Endothelial cell of umbilical vein (primary cell): ENCODE measurements at regions not wholly inside any gene's neighbourhood (a gene's known extent, or its start where the extent isn't known, plus 50 kb on each side); places are given as distances from the start of the nearest gene placed in this dataset.

Source experiments
- BruUV-seq: library from RNA; stranded (reverse); fragments of 400-500 nt; replicated peaks from 2 replicates; lab custom pipeline; 2021; lab: Mats Ljungman, UMichigan
- CTCF ChIA-PET: fragments of 300-600, 350-600 bp; sonication (Branson Sonifier 250); formaldehyde crosslinking; loops from one replicate; lab custom pipeline; 2021; ENCODE audit warnings: antibody characterized with exemption, inconsistent platforms; lab: Charles Lee
- POLR2A ChIA-PET: fragments of 300-600, 350-600 bp; sonication (Branson Sonifier 250); formaldehyde crosslinking; loops from one replicate; lab custom pipeline; 2021; ENCODE audit warnings: antibody characterized with exemption, inconsistent platforms; lab: Charles Lee
- DNase-seq: peaks from one replicate; pipeline ENCODE4 v3.0.0-alpha.2; 2011; ENCODE audit warnings: low read depth, low spot score
- FAIRE-seq: peaks from 2 replicates; lab custom pipeline; 2011; peaks lifted over from hg19 to GRCh38; lab: Jason Lieb, UNC
- H2AFZ ChIP-seq: 2 replicates; pipeline ENCODE4 v1.6.0; 2012; ENCODE audit warnings: low read depth, low read length, control low read depth, inconsistent platforms
- H3K27ac ChIP-seq: 2 replicates; pipeline ENCODE4 v1.5.1; 2011; ENCODE audit warnings: low read depth, mild to moderate bottlenecking, control low read depth, low read length, moderate library complexity; ENCODE audit not compliant: insufficient read depth
- H3K27me3 ChIP-seq, 2 experiments: 2 replicates each; pipeline versions ENCODE4 v1.6.0 to v1.6.1; 2011; ENCODE audit warnings: low read length in 2 of 2, mixed read lengths in 1 of 2; ENCODE audit not compliant: control insufficient read depth in 2 of 2, insufficient read depth in 2 of 2
- H3K36me3 ChIP-seq, 2 experiments: 2 replicates in 1 of 2; 3 replicates in 1 of 2; pipeline ENCODE4 v1.5.1; 2011; ENCODE audit warnings: low read length in 2 of 2, mild to moderate bottlenecking in 1 of 2, moderate library complexity in 1 of 2; ENCODE audit not compliant: control insufficient read depth in 2 of 2, insufficient read depth in 2 of 2; ENCODE audit errors: extremely low read depth in 1 of 2
- H3K4me1 ChIP-seq: 3 replicates; pipeline ENCODE4 v1.5.1; 2011; ENCODE audit warnings: mild to moderate bottlenecking, low read length; ENCODE audit not compliant: control insufficient read depth, insufficient read depth; ENCODE audit errors: extremely low read depth
- H3K4me2 ChIP-seq: 2 replicates; pipeline ENCODE4 v1.6.1; 2011; ENCODE audit warnings: low read length, control low read depth, mixed read lengths; ENCODE audit not compliant: insufficient read depth
- H3K4me3 ChIP-seq, 3 experiments: fragments of 200-600 bp in 1 of 3; sonication (generic), shearing (Covaris generic) in 1 of 3; replicated peaks in 1 of 3; 2 replicates each; pipeline ENCODE4 v1.5.1; 2011 to 2016; ENCODE audit warnings: control low read depth in 3 of 3, low read length in 3 of 3, mild to moderate bottlenecking in 2 of 3, inconsistent platforms in 1 of 3, low read depth in 1 of 3, moderate library complexity in 1 of 3; ENCODE audit not compliant: insufficient read depth in 1 of 3
- H3K79me2 ChIP-seq: 2 replicates; pipeline ENCODE4 v1.6.0; 2012; ENCODE audit warnings: low read length, inconsistent platforms; ENCODE audit not compliant: control insufficient read depth, insufficient read depth
- H3K9ac ChIP-seq: replicated peaks from 2 replicates; pipeline ENCODE3; 2011; ENCODE audit warnings: low read length, control low read depth; ENCODE audit not compliant: insufficient read depth; ENCODE audit errors: extremely low read depth
- H3K9me1 ChIP-seq: replicated peaks from 3 replicates; pipeline ENCODE4 v1.6.0; 2011; ENCODE audit warnings: mild to moderate bottlenecking, low read length; ENCODE audit not compliant: control insufficient read depth, insufficient read depth; ENCODE audit errors: extremely low read depth
- H3K9me3 ChIP-seq: replicated peaks from 2 replicates; pipeline ENCODE4 v1.5.1; 2012; ENCODE audit warnings: low read length, inconsistent platforms; ENCODE audit not compliant: control insufficient read depth, insufficient read depth
- H4K20me1 ChIP-seq: replicated peaks from 2 replicates; pipeline ENCODE3; 2011; ENCODE audit warnings: mild to moderate bottlenecking, low read length; ENCODE audit not compliant: control insufficient read depth, insufficient read depth; ENCODE audit errors: extremely low read depth
- EZH2 ChIP-seq: IDR thresholded peaks from 2 replicates; pipeline ENCODE4 v1.6.1; 2012; ENCODE audit warnings: borderline replicate concordance, low read depth, mild to moderate bottlenecking, moderate library complexity, low read length, inconsistent platforms; ENCODE audit not compliant: severe bottlenecking
- FOS ChIP-seq: IDR thresholded peaks from 2 replicates; pipeline ENCODE4 v1.6.1; 2011; ENCODE audit warnings: mild to moderate bottlenecking, low read length, moderate library complexity, borderline replicate concordance; ENCODE audit not compliant: insufficient read depth
- GATA2 ChIP-seq: IDR thresholded peaks from 2 replicates; pipeline ENCODE4 v1.7.0; 2011; ENCODE audit warnings: low read depth, mild to moderate bottlenecking, moderate library complexity, mixed read lengths, low read length; ENCODE audit not compliant: insufficient read length, insufficient read depth
- JUN ChIP-seq: IDR thresholded peaks from 2 replicates; pipeline ENCODE4 v1.6.1; 2011; ENCODE audit warnings: borderline replicate concordance, low read depth; ENCODE audit not compliant: insufficient read length, insufficient read depth
- MYC ChIP-seq: IDR thresholded peaks from one replicate; pipeline ENCODE4 v1.6.1; 2011; ENCODE audit warnings: mild to moderate bottlenecking, low read depth, low read length
- POLR2A ChIP-seq: IDR thresholded peaks from 2 replicates; pipeline ENCODE4 v1.6.1; 2012; ENCODE audit warnings: low read depth, mild to moderate bottlenecking, control low read depth, low read length
- POLR2AphosphoS5 ChIP-seq: IDR thresholded peaks from 2 replicates; pipeline ENCODE4 v1.6.1; 2012; ENCODE audit warnings: low read depth, mild to moderate bottlenecking, control low read depth, low read length, moderate library complexity; ENCODE audit not compliant: insufficient read depth
- dilution Hi-C: fragments of 300-500 bp; cut with MboI; formaldehyde crosslinking; loops from one replicate; pipeline ENCODE4 v1.15.0; 2019; ENCODE audit warnings: low sequenced_read_pairs; ENCODE audit not compliant: extremely low pct_ligation_motif_present
- intact Hi-C: fragments of 100-400 bp; cut with micrococcal nuclease; formaldehyde crosslinking; loops from one replicate; pipeline ENCODE4 v1.10.0; 2022
- TF ChIP-seq, protein P1 (sequence below), 2 donors: IDR thresholded peaks; 1 replicate in 1 of 2; 2 replicates in 1 of 2; pipeline ENCODE4 v1.5.1; 2011; ENCODE audit warnings: low read length in 2 of 2, mild to moderate bottlenecking in 2 of 2, moderate library complexity in 2 of 2, control low read depth in 1 of 2, inconsistent platforms in 1 of 2, low read depth in 1 of 2; ENCODE audit not compliant: insufficient read depth in 1 of 2; ENCODE audit errors: extremely low read depth in 1 of 2
- TF ChIP-seq, protein P2 (sequence below): IDR thresholded peaks from 2 replicates; pipeline ENCODE4 v1.6.1; 2011; ENCODE audit not compliant: insufficient read depth, insufficient read length

DNA sequence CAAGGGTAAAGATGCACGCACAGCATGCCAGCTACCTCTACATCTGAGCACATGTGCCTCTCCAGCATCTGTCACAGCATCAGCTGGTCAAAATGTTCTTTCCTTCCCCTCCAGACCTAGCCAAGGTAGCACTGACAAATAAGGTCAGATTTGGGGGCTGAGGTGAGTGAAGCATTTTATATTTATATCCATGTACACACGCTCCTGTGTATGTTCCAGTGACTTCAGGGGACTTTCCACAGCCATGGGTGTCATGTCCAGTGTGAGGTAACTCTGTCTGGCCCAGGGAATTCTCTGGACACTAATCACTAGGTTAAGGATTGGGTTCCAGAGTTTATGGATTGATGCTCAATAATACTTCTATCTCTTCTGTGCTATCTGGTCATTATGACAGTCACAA is 165.2 kb upstream of the TP63 start:
- CTCF ChIA-PET: no interaction called here
- POLR2A ChIA-PET: no interaction called here
- Histone ChIP-seq H3K36me3 (no peaks in the 10 kb centered on the region), H3K79me2 (no peaks in the 10 kb centered on the region), H3K4me2 (no peak overlapping the region), H3K4me3 (no peak overlapping the region), H3K9me1 (no peaks in the 10 kb centered on the region), H3K4me1 (no peaks in the 10 kb centered on the region), H3K9me3 (no peaks in the 10 kb centered on the region), H3K27ac (no peak overlapping the region), H3K27me3 (no peaks in the 10 kb centered on the region), H4K20me1 (no peaks in the 10 kb centered on the region), H2AFZ (no peak overlapping the region), H3K9ac (no peak overlapping the region)
- no peak for TF ChIP-seq POLR2AphosphoS5
- TF ChIP-seq, protein P1, sequence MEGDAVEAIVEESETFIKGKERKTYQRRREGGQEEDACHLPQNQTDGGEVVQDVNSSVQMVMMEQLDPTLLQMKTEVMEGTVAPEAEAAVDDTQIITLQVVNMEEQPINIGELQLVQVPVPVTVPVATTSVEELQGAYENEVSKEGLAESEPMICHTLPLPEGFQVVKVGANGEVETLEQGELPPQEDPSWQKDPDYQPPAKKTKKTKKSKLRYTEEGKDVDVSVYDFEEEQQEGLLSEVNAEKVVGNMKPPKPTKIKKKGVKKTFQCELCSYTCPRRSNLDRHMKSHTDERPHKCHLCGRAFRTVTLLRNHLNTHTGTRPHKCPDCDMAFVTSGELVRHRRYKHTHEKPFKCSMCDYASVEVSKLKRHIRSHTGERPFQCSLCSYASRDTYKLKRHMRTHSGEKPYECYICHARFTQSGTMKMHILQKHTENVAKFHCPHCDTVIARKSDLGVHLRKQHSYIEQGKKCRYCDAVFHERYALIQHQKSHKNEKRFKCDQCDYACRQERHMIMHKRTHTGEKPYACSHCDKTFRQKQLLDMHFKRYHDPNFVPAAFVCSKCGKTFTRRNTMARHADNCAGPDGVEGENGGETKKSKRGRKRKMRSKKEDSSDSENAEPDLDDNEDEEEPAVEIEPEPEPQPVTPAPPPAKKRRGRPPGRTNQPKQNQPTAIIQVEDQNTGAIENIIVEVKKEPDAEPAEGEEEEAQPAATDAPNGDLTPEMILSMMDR (IDR thresholded peaks at IDR 0.05; ENCODE audit: extremely low read depth in 1 of 2, insufficient read depth in 1 of 2, low read depth in 1 of 2, low read length in 2 of 2): no peak
- no peak for TF ChIP-seq JUN
- no peak for TF ChIP-seq POLR2A
- no peak for TF ChIP-seq EZH2
- FAIRE-seq (no peak), DNase-seq (no peak)
- intact Hi-C loops (no loop called here), dilution Hi-C loops (no loop called here)
- no TSS peak for BruUV-seq

DNA sequence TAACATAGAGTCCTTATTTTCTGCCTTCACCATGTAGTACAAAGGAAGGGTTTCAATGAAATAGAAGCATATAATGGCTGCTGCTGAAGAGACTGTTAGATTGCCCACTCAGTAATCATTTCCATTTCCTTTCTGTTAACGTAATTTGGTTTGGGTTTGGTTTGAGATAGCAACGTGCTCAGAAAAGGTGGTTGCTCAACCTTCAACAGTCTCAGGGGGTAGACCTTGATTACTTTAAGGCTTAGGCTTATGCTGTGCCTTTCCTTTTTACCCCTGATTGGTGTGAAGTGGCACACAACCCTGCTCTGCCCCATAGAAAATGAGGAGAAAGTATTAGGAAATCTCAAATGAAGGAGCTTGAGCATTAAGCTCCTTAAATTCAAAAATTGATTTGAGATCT is 163.7 kb upstream of the TP63 start:
- FAIRE-seq (no peak), DNase-seq (no peak)
- Histone ChIP-seq H3K36me3 (no peaks in the 10 kb centered on the region), H3K4me1 (no peaks in the 10 kb centered on the region), H3K9ac (no peak overlapping the region), H4K20me1 (no peaks in the 10 kb centered on the region), H3K27me3 (no peaks in the 10 kb centered on the region), H2AFZ (no peak overlapping the region), H3K79me2 (no peaks in the 10 kb centered on the region), H3K4me3 (no peak overlapping the region), H3K4me2 (no peak overlapping the region), H3K27ac (no peak overlapping the region), H3K9me3 (no peaks in the 10 kb centered on the region), H3K9me1 (no peaks in the 10 kb centered on the region)
- POLR2A ChIA-PET: no interaction called here
- intact Hi-C loops (no loop called here), dilution Hi-C loops (no loop called here)
- no TSS peak for BruUV-seq
- TF ChIP-seq POLR2A (no peak), MYC (no peak), POLR2AphosphoS5 (no peak), GATA2 (no peak), FOS (no peak), JUN (no peak), EZH2 (no peak)
- TF ChIP-seq, protein P1 (IDR thresholded peaks at IDR 0.05; ENCODE audit: extremely low read depth in 1 of 2, insufficient read depth in 1 of 2, low read depth in 1 of 2, low read length in 2 of 2): no peak
- TF ChIP-seq, protein P2, sequence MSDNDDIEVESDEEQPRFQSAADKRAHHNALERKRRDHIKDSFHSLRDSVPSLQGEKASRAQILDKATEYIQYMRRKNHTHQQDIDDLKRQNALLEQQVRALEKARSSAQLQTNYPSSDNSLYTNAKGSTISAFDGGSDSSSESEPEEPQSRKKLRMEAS: no peak
- CTCF ChIA-PET: no interaction called here
